HEK293 (cell line): ENCODE measurements at regions not wholly inside any gene's neighbourhood (a gene's known extent, or its start where the extent isn't known, plus 50 kb on each side); places are given as distances from the start of the nearest gene placed in this dataset.

Experiments used
- KLF9 ChIP-seq: fragments of 450-650 bp; formaldehyde crosslinking; IDR thresholded peaks from 2 replicates; pipeline ENCODE4 v1.5.1; 2016; ENCODE audit warnings: missing biosample characterization, missing genetic modification characterization, low read depth
- REPIN1 ChIP-seq: fragments of 450-650 bp; formaldehyde crosslinking; IDR thresholded peaks from 2 replicates; pipeline ENCODE4 v1.5.1; 2017; ENCODE audit warnings: missing biosample characterization, missing genetic modification characterization, low read depth
- TRIM28 ChIP-seq: IDR thresholded peaks from 2 replicates; pipeline ENCODE4 v1.6.1; 2011; ENCODE audit warnings: low read length, control low read depth, borderline replicate concordance
- ZNF610 ChIP-seq: fragments of 450-650 bp; formaldehyde crosslinking; IDR thresholded peaks from 2 replicates; pipeline ENCODE4 v1.5.1; 2016; ENCODE audit warnings: missing biosample characterization, missing genetic modification characterization, borderline replicate concordance
- ZSCAN23 ChIP-seq: fragments of 450-650 bp; formaldehyde crosslinking; IDR thresholded peaks from 2 replicates; pipeline ENCODE4 v1.5.1; 2016; ENCODE audit warnings: missing biosample characterization, missing genetic modification characterization

DNA sequence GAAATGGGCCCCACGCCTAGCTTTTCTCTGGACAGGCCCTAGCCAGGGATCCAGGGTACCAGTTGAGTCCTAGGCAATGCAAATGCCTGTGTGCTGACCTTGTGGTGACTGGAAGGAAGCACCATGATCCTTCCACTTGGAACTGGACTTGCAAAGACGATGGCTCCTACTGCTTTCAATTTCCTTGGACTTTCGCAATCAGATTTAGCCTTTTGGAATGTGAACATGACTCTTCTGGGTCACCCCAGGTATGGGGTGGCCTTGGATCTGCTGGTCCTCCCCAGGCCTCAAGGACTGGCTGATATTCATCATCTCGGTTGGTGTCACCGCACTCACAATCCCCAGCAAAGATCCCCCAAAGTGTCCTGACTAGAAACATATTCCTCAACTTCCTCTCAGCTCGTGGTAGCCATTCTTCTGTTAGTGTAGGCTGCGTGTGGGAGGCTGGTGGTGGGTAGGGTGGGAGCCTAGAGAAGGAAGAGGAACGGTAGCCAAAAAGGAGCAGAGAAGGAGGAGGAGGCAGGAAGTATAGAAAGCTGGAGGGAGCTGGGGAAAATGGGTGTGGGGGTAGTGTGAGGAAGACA lies 130.5 kb downstream of the PPIAL4G start:
- TF ChIP-seq ZNF610 (tag by site-specific recombination) (no peak), KLF9 (tag by site-specific recombination) (no peak), REPIN1 (tag by site-specific recombination) (no peak), ZSCAN23 (tag by site-specific recombination) (no peak), TRIM28 (no peak)
